ENCODE measurements at regions not wholly inside any gene's neighbourhood (a gene's known extent, or its start where the extent isn't known, plus 50 kb on each side); places are given as distances from the start of the nearest gene placed in this dataset.

- Histone ChIP-seq H3K4me3 (no peak overlapping the region), H2AFZ (no peak overlapping the region), H3K4me1 (ENCODE audit: insufficient read depth) (no peaks in the 10 kb centered on the region), H3K79me2 (replicated peaks; ENCODE audit: insufficient read depth) (no peaks in the 10 kb centered on the region), H3K9me2 (ENCODE audit: insufficient read depth) (no peaks in the 10 kb centered on the region), H3K36me3 (ENCODE audit: insufficient read depth) (peaks cover 4% of the 10 kb centered on the region; the same call in 1 of the 2 replicates), H3K27ac (ENCODE audit: low read depth) (no peak overlapping the region), H4K20me1 (replicated peaks; ENCODE audit: insufficient read depth) (no peaks in the 10 kb centered on the region), H3K4me2 (no peak overlapping the region), H3K27me3 (ENCODE audit: insufficient read depth) (no peaks in the 10 kb centered on the region), H3F3A (replicated peaks; ENCODE audit: low read depth) (no peaks in the 10 kb centered on the region)
- ATAC-seq: no peak
- H3K4me3 Mint-ChIP-seq: no peak overlapping the region
- peaks cover 4% of the 10 kb centered on the region for H3K27me3 Mint-ChIP-seq (ENCODE audit: insufficient read depth, low read depth, poor library complexity)
- no peak for DNase-seq (ENCODE audit: low spot score)
- peaks cover 25% of the 10 kb centered on the region for H3K9me3 Mint-ChIP-seq
- H3K36me3 Mint-ChIP-seq (ENCODE audit: low read depth): peaks cover 26% of the 10 kb centered on the region
- peaks cover 4% of the 10 kb centered on the region; the same call in 1 of the 3 replicates for H3K4me1 Mint-ChIP-seq
- TF ChIP-seq ETS1 (IDR thresholded peaks at IDR 0.05): no peak
- no peak for TF ChIP-seq EZH2 (IDR thresholded peaks at IDR 0.05; ENCODE audit: low read depth, unreplicated experiment)
- TF ChIP-seq POLR2AphosphoS5 (IDR thresholded peaks at IDR 0.05; ENCODE audit: low read depth): no peak
- TF ChIP-seq NANOG (IDR thresholded peaks at IDR 0.05; ENCODE audit: borderline replicate concordance): no peak
- no peak for TF ChIP-seq JUNB (IDR thresholded peaks at IDR 0.05; ENCODE audit: unreplicated experiment)
- no peak for TF ChIP-seq ZNF462 (CRISPR knock-in tag; IDR thresholded peaks at IDR 0.05)
- TF ChIP-seq CTCF (conservative IDR thresholded peaks at IDR 0.05; ENCODE audit: low read depth in 2 of 2): no peak
- TF ChIP-seq CREB1 (CRISPR knock-in tag; IDR thresholded peaks at IDR 0.05; ENCODE audit: low read depth): no peak
- no peak for TF ChIP-seq EZH2phosphoT487 (IDR thresholded peaks at IDR 0.05; ENCODE audit: unreplicated experiment)
- TF ChIP-seq STAT1 (IDR thresholded peaks at IDR 0.05; ENCODE audit: unreplicated experiment): no peak
- no peak for TF ChIP-seq ZNF114 (CRISPR knock-in tag; IDR thresholded peaks at IDR 0.05)
- no peak for TF ChIP-seq ZNF331 (CRISPR knock-in tag; IDR thresholded peaks at IDR 0.05; ENCODE audit: low read depth)
- no peak for TF ChIP-seq REST (IDR thresholded peaks at IDR 0.05; ENCODE audit: unreplicated experiment)
- H3K27ac Mint-ChIP-seq: no peak overlapping the region
Observed at GRCh38 chr5:117266280-117266679, 691.7 kb upstream of the SEMA6A start.

All from GM23338 (cell line).